ENCODE measurements at regions not wholly inside any gene's neighbourhood (a gene's known extent, or its start where the extent isn't known, plus 50 kb on each side); places are given as distances from the start of the nearest gene placed in this dataset.

GRCh38 chr2:212918336-212918735 lies 233.1 kb downstream of the IKZF2 start:
- TF ChIP-seq CTCF (IDR thresholded peaks at IDR 0.05) (no peak), POLR2A (IDR thresholded peaks at IDR 0.05) (no peak)
